AG08395 (cell line): ENCODE measurements at regions not wholly inside any gene's neighbourhood (a gene's known extent, or its start where the extent isn't known, plus 50 kb on each side); places are given as distances from the start of the nearest gene placed in this dataset.
A peak's percentile ranks its signal among the peaks of the same experiment; 100 is the strongest.

ENCODE experiments used
- DNase-seq: peaks from one replicate; pipeline ENCODE4 v3.0.0; 2012; ENCODE audit warnings: mixed read lengths, low spot score

GRCh38 chr2:57937456-57937855 is 109.2 kb upstream of the VRK2 start:
- DNase-seq: no peak

- DNase-seq: no peak
Measured at GRCh38 chr2:57941816-57942215, 104.8 kb upstream of the VRK2 start.

GRCh38 chr2:57943315-57943714 is 103.3 kb upstream of the VRK2 start:
- peak; percentile 32 for DNase-seq

GRCh38 chr2:57947398-57947797 is 99.2 kb upstream of the VRK2 start:
- no peak for DNase-seq

GRCh38 chr2:57954020-57954419 is 92.6 kb upstream of the VRK2 start:
- DNase-seq: no peak

- no peak for DNase-seq
Measured at GRCh38 chr2:57957238-57957637, 89.4 kb upstream of the VRK2 start.

- no peak for DNase-seq
Measured at GRCh38 chr2:57959390-57959789, 87.2 kb upstream of the VRK2 start.

GRCh38 chr2:57962861-57963260 is 83.7 kb upstream of the VRK2 start:
- DNase-seq: no peak

- DNase-seq: no peak
Measured at GRCh38 chr2:57965219-57965618, 81.4 kb upstream of the VRK2 start.

- no peak for DNase-seq
Measured at GRCh38 chr2:57965961-57966360, 80.6 kb upstream of the VRK2 start.

GRCh38 chr2:57973621-57974186 is 72.9 kb upstream of the VRK2 start:
- no peak for DNase-seq

GRCh38 chr2:57979158-57979557 is 67.4 kb upstream of the VRK2 start:
- no peak for DNase-seq

GRCh38 chr2:57981083-57981768 is 65.4 kb upstream of the VRK2 start:
- DNase-seq: peak; percentile 56

GRCh38 chr2:57987835-57988573 is 58.6 kb upstream of the VRK2 start:
- DNase-seq: peak; percentile 10

- DNase-seq: no peak
Measured at GRCh38 chr2:57990118-57990725, 56.4 kb upstream of the VRK2 start.
